HepG2 (cell line): ENCODE measurements at regions not wholly inside any gene's neighbourhood (a gene's known extent, or its start where the extent isn't known, plus 50 kb on each side); places are given as distances from the start of the nearest gene placed in this dataset.

Experiments
- HOXA7 ChIP-seq: sonication (generic); formaldehyde crosslinking; IDR thresholded peaks from 2 replicates; pipeline ENCODE4 v1.8.1; 2022; ENCODE audit warnings: mild to moderate bottlenecking, missing genetic modification reagents, moderate library complexity
- JUN ChIP-seq: sonication (generic); formaldehyde crosslinking; IDR thresholded peaks from 2 replicates; pipeline ENCODE4 v1.4.0; 2020; ENCODE audit warnings: mild to moderate bottlenecking, missing genetic modification reagents
- TF ChIP-seq, protein P1 (sequence below): sonication (generic); formaldehyde crosslinking; IDR thresholded peaks from one replicate; pipeline ENCODE4 v1.5.1; 2020; ENCODE audit warnings: mild to moderate bottlenecking, missing genetic modification reagents; ENCODE audit errors: not compliant biosample characterization

DNA sequence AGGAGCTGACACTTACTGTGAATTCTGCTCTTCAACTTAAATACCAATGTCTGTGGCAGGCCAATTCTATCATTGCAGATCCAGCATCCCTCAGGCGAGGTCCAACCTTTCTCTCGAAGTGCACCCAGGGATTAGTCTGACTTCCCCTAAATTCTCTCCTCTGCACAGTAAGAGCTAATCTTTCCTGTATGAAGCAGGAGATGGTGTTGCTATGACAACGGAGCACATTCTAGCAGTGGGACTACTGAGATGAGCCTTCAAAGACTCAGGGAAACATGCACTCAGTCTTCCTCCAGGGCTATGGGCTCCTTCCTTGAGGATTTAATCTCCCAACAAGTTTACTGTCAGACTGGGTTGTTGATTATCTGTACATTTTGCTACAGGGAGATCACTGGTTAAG is 176.3 kb downstream of the NOL4 start:
- TF ChIP-seq HOXA7 (CRISPR knock-in tag) (no peak), JUN (no peak)
- TF ChIP-seq, protein P1, sequence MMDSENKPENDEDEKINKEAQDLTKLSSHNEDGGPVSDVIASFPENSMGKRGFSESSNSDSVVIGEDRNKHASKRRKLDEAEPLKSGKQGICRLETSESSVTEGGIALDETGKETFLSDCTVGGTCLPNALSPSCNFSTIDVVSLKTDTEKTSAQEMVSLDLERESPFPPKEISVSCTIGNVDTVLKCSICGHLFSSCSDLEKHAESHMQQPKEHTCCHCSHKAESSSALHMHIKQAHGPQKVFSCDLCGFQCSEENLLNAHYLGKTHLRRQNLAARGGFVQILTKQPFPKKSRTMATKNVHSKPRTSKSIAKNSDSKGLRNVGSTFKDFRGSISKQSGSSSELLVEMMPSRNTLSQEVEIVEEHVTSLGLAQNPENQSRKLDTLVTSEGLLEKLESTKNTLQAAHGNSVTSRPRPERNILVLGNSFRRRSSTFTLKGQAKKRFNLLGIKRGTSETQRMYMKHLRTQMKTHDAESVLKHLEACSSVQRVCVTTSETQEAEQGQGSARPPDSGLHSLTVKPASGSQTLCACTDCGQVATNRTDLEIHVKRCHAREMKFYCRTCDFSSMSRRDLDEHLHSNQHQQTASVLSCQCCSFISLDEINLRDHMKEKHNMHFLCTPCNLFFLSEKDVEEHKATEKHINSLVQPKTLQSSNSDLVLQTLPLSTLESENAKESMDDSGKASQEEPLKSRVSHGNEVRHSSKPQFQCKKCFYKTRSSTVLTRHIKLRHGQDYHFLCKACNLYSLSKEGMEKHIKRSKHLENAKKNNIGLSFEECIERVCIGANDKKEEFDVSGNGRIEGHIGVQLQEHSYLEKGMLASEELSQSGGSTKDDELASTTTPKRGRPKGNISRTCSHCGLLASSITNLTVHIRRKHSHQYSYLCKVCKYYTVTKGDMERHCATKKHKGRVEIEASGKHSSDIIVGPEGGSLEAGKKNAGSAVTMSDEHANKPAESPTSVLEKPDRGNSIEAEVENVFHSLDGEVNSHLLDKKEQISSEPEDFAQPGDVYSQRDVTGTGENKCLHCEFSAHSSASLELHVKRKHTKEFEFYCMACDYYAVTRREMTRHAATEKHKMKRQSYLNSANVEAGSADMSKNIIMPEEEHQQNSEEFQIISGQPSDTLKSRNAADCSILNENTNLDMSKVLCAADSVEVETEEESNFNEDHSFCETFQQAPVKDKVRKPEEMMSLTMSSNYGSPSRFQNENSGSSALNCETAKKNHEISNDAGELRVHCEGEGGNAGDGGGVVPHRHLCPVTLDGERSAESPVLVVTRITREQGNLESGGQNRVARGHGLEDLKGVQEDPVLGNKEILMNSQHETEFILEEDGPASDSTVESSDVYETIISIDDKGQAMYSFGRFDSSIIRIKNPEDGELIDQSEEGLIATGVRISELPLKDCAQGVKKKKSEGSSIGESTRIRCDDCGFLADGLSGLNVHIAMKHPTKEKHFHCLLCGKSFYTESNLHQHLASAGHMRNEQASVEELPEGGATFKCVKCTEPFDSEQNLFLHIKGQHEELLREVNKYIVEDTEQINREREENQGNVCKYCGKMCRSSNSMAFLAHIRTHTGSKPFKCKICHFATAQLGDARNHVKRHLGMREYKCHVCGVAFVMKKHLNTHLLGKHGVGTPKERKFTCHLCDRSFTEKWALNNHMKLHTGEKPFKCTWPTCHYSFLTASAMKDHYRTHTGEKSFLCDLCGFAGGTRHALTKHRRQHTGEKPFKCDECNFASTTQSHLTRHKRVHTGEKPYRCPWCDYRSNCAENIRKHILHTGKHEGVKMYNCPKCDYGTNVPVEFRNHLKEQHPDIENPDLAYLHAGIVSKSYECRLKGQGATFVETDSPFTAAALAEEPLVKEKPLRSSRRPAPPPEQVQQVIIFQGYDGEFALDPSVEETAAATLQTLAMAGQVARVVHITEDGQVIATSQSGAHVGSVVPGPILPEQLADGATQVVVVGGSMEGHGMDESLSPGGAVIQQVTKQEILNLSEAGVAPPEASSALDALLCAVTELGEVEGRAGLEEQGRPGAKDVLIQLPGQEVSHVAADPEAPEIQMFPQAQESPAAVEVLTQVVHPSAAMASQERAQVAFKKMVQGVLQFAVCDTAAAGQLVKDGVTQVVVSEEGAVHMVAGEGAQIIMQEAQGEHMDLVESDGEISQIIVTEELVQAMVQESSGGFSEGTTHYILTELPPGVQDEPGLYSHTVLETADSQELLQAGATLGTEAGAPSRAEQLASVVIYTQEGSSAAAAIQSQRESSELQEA = no peak
